OCI-LY3 (cell line): ENCODE measurements at regions not wholly inside any gene's neighbourhood (a gene's known extent, or its start where the extent isn't known, plus 50 kb on each side); places are given as distances from the start of the nearest gene placed in this dataset.

Source experiments
- H2AFZ ChIP-seq: fragments of 200-600, 300-600 bp; shearing (Covaris generic); 2 replicates; pipeline ENCODE4 v1.6.0; 2014; ENCODE audit warnings: antibody characterized with exemption, low read depth, low read length
- H3K27ac ChIP-seq: fragments of 200-600, 300-600 bp; sonication (generic); 2 replicates; pipeline ENCODE4 v1.5.1; 2014; ENCODE audit warnings: mild to moderate bottlenecking, low read length, moderate library complexity, mixed read lengths
- H3K27me3 ChIP-seq: fragments of 200-600, 300-600 bp; sonication (generic); 2 replicates; pipeline ENCODE4 v1.6.1; 2014; ENCODE audit warnings: low read depth, low read length, mixed read lengths
- H3K36me3 ChIP-seq: fragments of 200-600, 300-600 bp; sonication (generic); replicated peaks from 2 replicates; pipeline ENCODE3; 2014; ENCODE audit warnings: low read depth, low read length, mixed read lengths
- H3K4me1 ChIP-seq: fragments of 300-600, 200-600 bp; sonication (generic); 2 replicates; pipeline ENCODE4 v1.6.1; 2014; ENCODE audit warnings: low read length, mixed read lengths
- H3K4me2 ChIP-seq: fragments of 200-600, 300-600 bp; sonication (generic); 2 replicates; pipeline ENCODE4 v1.6.1; 2014; ENCODE audit warnings: low read length, mixed read lengths
- H3K4me3 ChIP-seq: fragments of 300-600, 200-600 bp; sonication (generic); 2 replicates; pipeline ENCODE4 v1.5.1; 2014; ENCODE audit warnings: antibody characterized with exemption, mild to moderate bottlenecking, low read length, moderate library complexity
- H3K79me2 ChIP-seq: fragments of 300-600, 200-600 bp; shearing (Covaris generic); 2 replicates; pipeline ENCODE4 v1.6.1; 2014; ENCODE audit warnings: mild to moderate bottlenecking, low read length, mixed read lengths
- H3K9ac ChIP-seq: fragments of 300-600, 200-600 bp; shearing (Covaris generic); 2 replicates; pipeline ENCODE4 v1.6.0; 2014; ENCODE audit warnings: mild to moderate bottlenecking, low read length, moderate library complexity
- H3K9me3 ChIP-seq: fragments of 200-600, 300-600 bp; shearing (Covaris generic); 2 replicates; pipeline ENCODE4 v1.6.1; 2014; ENCODE audit warnings: low read length, mixed read lengths; ENCODE audit not compliant: insufficient read depth
- H4K20me1 ChIP-seq: fragments of 200-600, 300-600 bp; sonication (generic); 2 replicates; pipeline ENCODE4 v1.6.1; 2016; ENCODE audit warnings: low read length, mixed read lengths; ENCODE audit not compliant: insufficient read depth
- CTCF ChIP-seq: fragments of 200-600, 300-600 bp; sonication (generic); IDR thresholded peaks from 2 replicates; pipeline ENCODE4 v1.5.1; 2014; ENCODE audit warnings: antibody characterized with exemption, low read length, low read depth
- EZH2phosphoT487 ChIP-seq: fragments of 200-600 bp; shearing (Covaris generic); IDR thresholded peaks from 2 replicates; pipeline ENCODE4 v1.6.1; 2018; ENCODE audit warnings: antibody characterized with exemption, mixed run types, low read depth

- Histone ChIP-seq H3K9me3 (no peaks in the 10 kb centered on the region), H3K79me2 (no peaks in the 10 kb centered on the region), H3K27ac (no peak overlapping the region), H3K27me3 (no peaks in the 10 kb centered on the region), H2AFZ (no peak overlapping the region), H3K36me3 (no peaks in the 10 kb centered on the region), H3K4me1 (no peaks in the 10 kb centered on the region), H3K4me3 (no peak overlapping the region), H3K9ac (no peak overlapping the region), H3K4me2 (no peak overlapping the region), H4K20me1 (no peaks in the 10 kb centered on the region)
- TF ChIP-seq CTCF, result no peak
- no peak for TF ChIP-seq EZH2phosphoT487
Observed at GRCh38 chr3:82236257-82236656, 474.8 kb upstream of the GBE1 start.

GRCh38 chr3:82229397-82229796 lies 468.0 kb upstream of the GBE1 start:
- Histone ChIP-seq H3K79me2 (no peaks in the 10 kb centered on the region), H3K27ac (no peak overlapping the region), H2AFZ (peak overlapping the region; percentile 63; the same call in 1 of the 2 replicates), H3K4me1 (no peaks in the 10 kb centered on the region), H3K4me2 (no peak overlapping the region), H3K27me3 (no peaks in the 10 kb centered on the region), H3K9me3 (no peaks in the 10 kb centered on the region), H4K20me1 (no peaks in the 10 kb centered on the region), H3K36me3 (no peaks in the 10 kb centered on the region), H3K9ac (no peak overlapping the region), H3K4me3 (no peak overlapping the region)
- TF ChIP-seq CTCF, result no peak
- no peak for TF ChIP-seq EZH2phosphoT487

- Histone ChIP-seq H2AFZ (no peak overlapping the region), H3K4me2 (no peak overlapping the region), H3K4me1 (no peaks in the 10 kb centered on the region), H3K27me3 (no peaks in the 10 kb centered on the region), H4K20me1 (no peaks in the 10 kb centered on the region), H3K9me3 (0 out of 2 replicates have a peak, but pooled peaks cover 4% of the 10 kb centered on the region), H3K36me3 (no peaks in the 10 kb centered on the region), H3K9ac (no peak overlapping the region), H3K27ac (no peak overlapping the region), H3K79me2 (no peaks in the 10 kb centered on the region), H3K4me3 (no peak overlapping the region)
- TF ChIP-seq CTCF, result no peak
- no peak for TF ChIP-seq EZH2phosphoT487
Observed at GRCh38 chr3:82224661-82225060, 463.2 kb upstream of the GBE1 start.

GRCh38 chr3:82222401-82222800 lies 461.0 kb upstream of the GBE1 start:
- H3K36me3 ChIP-seq, result no peaks in the 10 kb centered on the region
- no peak overlapping the region for H3K4me3 ChIP-seq
- no peaks in the 10 kb centered on the region for H3K27me3 ChIP-seq
- no peaks in the 10 kb centered on the region for H3K4me1 ChIP-seq
- no peaks in the 10 kb centered on the region for H3K79me2 ChIP-seq
- no peak overlapping the region for H2AFZ ChIP-seq
- H4K20me1 ChIP-seq, result no peaks in the 10 kb centered on the region
- H3K9ac ChIP-seq, result no peak overlapping the region
- no peak overlapping the region for H3K27ac ChIP-seq
- H3K4me2 ChIP-seq, result no peak overlapping the region
- H3K9me3 ChIP-seq, result 0 out of 2 replicates have a peak, but pooled peaks cover 4% of the 10 kb centered on the region
- TF ChIP-seq EZH2phosphoT487, result no peak
- TF ChIP-seq CTCF, result no peak
